ENCODE measurements at regions not wholly inside any gene's neighbourhood (a gene's known extent, or its start where the extent isn't known, plus 50 kb on each side); places are given as distances from the start of the nearest gene placed in this dataset.

DNA sequence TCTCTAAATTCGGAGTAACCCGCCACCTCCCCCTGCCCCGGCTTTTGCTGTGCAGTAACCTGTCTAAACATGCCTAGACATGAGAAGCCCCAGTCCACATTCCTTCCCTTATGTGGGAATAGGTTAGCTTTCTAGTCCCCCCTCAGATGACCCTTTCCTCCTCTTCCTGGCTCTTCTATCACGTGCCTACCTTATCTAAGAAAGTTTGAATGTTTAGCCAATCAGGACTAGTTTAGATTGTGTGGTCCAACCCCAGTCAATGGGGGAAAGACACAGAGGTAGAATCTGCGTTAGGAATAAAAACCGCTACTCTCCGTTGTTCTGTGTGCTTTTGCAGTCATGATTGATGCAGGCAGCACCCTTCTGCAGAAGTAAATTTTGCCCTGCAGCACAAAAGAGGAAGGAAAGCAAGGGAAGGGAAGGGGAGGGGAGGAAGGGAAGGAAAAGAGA lies 69.0 kb upstream of the CD93 start:
- no peak for DNase-seq (ENCODE audit: low read depth in 2 of 3, low spot score in 1 of 3)

DNA sequence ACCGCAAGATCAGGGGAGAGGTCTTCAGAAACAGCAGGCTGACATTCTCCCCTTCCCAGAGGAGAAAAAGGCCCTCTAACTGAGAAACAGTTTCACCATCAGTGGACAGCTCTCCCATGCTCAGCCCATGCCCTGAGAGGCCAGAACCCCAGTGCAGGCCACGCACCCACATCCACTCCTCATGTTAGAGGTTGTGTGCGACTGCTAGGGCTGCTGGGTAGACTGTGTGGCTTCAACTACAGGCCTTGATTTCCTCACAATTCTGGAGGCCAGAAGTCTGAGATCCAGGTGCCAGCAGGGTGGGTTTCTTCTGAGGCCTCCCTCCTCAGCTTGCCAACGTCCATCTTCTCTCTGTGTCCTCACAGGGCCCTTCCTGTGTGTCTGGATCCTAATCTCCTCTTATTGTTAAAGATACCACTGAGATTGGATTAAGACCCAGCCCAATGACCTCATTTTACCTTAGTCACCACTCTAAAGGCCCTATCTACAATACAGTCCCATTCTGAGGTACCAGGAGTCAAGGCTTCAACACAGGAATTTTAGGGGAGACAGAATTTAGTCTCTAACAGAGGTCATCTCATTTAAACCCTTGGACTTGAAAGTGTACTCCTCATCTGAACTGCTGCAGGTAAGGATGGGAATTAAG lies 67.7 kb upstream of the CD93 start:
- no peak for DNase-seq (ENCODE audit: low read depth in 2 of 3, low spot score in 1 of 3)

DNA sequence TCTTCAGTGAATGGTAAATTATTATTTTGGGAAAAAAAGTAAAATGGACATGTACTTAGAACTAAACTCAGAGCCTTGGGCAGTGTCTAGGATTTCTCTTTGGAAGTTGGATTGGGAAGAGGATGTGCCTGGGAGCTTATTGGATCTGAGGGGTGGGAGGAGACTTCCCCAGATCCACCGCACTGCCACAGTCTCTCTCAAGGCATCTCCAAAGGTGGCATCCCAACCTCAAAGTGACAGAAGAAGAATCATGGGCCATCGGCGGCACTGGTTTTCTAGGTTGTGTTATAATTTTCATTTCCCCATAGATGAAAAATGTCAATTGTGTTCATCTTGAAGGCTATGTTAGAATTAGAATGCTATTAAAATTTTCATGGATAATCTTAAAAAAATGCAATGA lies 66.8 kb upstream of the CD93 start:
- DNase-seq (ENCODE audit: low read depth in 2 of 3, low spot score in 1 of 3): no peak

DNA sequence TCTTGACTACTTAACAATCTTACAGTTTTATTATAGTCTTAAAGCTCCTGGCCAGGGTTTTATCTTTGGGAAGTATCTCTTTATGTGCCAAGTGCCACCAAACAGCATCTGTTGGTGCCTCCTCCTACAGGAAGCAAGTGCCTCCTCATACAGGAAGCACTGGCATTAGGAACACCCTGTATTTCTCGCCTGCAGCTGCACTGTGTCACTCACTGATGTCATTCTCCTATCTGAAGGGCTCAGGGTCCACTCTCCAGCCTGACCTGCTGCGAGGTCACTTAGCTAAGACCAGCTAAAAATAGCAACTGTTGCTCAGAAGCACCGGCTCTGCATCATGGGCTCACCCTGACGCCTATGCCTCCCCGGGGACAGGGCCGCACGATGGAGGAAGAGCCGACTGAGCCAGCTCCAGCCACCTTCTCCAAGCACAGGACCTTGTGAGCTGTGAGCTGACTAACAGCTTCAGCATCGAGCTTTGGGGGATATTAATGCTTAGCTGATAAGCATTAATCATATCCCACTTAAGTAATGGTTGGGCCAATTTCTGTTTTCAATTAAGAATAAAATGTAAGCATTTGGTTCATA lies 66.3 kb upstream of the CD93 start:
- DNase-seq (ENCODE audit: low read depth in 2 of 3, low spot score in 1 of 3): no peak

DNA sequence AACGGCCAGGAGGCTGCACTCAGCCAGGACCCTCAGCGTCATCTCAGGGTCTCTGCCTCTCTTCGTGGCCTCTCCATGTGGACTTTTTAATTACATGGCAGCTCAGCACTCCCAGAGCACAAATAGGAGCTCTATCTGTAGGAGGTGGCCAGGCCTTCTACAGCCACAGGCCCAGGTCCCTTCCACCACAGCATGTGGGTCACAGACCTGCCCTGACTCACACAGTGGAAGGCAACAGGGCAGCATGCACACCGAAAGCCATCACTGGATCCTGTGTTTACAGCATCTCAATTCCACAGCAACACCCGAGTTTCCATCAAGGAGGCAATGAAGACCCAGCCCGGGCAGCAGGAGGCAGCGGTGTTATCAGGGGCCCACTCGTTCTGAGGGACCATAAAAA lies 65.8 kb upstream of the CD93 start:
- no peak for DNase-seq (ENCODE audit: low read depth in 2 of 3, low spot score in 1 of 3)

DNA sequence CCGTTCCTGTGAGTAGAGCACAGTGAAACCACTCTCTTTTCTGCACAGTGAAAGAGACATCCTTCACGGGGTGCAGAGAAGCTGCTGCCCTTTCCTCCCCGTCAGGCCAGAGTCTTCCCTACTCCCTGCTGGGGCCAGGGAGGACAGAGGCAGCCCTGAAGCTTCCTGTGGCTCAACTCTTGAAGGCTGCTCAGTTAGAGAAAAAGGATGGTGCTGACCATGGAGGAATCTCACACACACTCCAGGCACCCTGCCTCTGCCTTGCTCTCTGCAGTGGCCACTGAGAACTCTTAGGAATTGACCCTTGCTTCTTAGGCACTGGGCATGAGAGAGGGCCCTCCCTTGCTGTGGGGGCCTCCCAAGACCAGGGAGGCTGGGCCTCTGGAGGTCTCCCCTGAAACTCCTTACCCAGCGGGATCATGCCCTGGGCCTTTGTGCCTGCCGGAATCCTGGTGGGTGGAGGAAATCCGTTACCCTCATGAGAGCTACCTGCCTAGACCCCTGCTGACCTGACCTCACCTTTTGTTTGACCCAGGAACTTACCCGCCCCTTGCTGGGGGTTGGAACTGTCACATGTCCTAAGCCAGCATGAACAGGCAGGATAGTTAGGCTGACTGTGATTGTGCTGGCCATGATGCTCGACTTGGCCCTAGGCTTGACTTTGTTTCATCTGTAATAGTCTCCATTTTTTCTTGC lies 65.0 kb upstream of the CD93 start:
- no peak for DNase-seq (ENCODE audit: low read depth in 2 of 3, low spot score in 1 of 3)

DNA sequence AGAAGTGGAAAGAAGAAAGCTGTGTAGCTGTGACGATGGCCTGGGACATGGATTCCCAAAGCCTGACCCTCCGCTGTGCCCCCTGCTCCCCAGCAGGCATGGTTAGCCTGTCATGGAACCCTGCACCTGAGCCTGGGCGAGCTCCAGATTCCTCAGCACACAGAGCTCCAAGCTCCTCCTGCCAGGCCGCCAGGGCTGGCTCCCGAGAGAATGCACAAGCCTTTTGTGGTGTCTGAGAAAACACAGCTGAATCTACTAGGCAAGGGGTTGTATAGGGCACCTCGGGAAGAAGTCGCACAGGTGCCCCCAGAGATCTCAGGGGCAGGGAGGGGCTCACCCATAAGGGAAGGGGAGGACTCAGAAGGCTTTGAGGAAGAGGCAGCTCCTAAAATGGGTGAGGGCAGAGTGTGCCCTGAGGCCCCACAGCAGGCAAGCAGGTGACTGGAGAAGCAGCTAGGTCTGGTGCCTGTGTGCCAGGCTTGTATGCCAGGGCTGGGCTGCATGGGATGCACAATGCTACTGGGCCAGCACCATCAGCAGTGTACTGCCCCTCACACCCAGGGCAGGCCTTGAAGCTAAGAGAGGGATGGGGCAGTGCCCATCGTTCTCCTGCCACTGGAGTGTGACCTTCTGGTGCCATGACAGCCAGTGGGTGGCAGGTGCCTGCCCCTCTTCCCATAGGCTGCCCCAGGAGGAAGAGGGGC lies 64.3 kb upstream of the CD93 start:
- no peak for DNase-seq (ENCODE audit: low read depth in 2 of 3, low spot score in 1 of 3)

DNA sequence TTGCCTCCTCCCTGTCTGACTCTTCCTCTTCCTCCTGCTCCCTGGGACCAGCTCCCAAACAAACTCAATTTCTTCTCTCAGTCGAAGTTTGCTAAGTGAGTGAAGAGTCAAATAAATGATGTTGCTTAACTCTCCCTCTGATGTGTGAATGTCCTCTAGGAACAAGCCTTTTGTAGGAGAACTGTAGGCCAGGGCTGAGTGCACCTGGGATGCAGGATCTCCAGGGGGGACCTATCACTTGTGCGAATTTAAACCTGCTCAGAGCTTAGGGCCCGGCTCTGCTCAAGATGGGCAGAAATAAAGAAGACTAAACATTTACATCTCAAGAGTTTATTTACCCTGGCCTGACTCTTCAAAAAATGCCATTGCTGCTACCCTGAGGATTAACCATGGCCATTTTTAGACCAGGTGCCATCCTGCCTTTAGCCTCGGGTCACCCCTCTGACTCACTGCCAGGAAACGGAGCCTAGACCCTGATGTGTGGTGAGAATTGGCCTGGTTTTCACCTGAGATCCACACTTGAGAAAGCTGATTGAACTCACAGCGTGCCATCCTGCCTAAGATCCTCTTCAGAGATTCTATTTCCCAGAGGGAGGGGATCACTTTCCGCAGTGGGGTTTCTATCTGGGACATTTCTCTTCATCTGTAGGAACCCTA lies 63.6 kb upstream of the CD93 start:
- DNase-seq (ENCODE audit: low read depth in 2 of 3, low spot score in 1 of 3): no peak

DNA sequence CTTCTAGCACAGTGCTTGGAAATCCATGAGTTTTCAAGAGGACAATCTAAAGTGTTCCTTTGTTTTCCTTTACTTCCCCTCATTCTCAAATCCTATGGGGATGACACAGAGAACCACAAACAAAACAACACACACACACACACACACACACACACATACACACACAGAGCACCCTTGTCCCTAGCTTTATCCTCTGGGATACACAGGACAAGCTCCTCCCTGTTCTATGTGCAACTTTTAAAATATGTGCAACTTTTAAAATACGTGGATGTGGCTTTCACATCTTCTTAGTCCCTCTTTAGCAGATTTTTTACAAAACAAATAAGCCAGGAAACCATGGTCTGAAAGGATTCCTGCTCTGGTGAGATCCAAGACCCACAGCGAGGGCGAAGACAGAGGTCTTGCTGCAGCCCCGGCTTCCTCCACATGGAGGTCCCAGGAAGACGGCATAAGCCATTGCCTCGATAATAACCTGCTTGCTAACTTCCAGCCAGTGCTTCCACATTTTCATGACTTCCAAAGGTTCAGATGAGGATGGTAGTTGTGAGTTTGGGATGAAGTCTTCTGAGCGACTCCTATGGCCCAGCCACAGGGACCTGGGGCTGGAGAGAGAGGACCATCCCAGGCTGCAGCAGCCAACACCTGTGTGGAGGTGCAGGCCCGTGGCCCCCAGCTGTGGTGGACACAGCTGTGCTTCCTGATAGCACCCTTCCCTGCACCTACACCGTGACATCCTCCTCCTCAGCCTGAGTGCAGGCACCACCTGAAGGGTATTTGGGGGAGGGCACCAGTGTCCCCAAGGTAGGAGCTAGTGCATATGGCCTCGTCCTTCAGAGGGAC lies 62.8 kb upstream of the CD93 start:
- DNase-seq (ENCODE audit: low read depth in 2 of 3, low spot score in 1 of 3): no peak

DNA sequence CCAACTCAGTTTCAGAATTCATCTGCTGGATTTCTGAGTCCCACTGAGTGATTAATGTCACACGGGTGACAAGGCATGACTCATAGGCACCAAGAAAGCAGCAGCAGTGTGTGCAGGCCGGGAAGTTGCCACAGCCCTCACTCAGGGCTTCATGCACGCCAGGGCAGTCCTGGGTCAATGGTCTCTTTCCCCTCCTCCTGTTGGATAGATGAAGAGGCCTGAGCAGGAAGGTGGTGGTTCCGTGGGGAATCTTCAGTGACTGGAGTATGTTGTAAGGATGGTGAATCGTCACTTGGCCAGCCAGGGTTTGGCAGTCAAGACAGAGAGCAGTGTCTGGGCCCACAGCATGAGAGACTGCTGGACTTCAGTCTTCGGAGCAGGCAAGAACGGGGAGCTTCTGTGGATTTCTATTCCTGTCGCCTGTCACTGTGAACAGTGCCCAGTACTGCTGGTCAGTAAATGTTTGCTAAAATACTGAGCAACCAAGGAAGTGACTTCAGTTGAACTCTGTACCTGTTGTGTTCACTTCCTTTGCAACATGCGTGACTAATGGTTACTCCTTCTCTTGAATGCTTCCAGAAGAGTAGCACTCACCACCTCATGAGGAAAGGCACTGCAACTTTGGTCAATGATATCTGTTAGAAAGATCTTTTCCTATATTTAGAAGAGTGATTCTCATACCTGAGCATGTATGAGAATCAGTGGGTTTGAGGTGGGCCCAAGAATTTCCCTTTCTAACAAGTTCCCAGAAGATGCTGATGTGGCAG lies 62.0 kb upstream of the CD93 start:
- DNase-seq (ENCODE audit: low read depth in 2 of 3, low spot score in 1 of 3): peak; percentile 5 to 26 (median 21)

DNA sequence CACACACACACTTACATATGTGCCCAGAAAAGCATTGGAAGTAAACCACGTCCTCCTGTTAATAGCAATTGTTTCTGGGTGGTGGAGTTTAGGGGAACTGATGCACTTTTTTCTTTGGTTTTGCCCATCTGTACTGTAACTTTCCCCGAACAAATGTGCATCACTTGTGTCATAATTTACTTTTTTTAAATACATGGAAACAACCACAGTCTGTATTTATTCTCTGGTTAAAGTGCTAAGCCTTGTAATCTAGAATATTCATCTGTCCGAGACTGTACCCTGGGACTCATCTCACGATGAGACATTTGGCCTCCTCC lies 61.5 kb upstream of the CD93 start:
- no peak for DNase-seq (ENCODE audit: low read depth in 2 of 3, low spot score in 1 of 3)

DNA sequence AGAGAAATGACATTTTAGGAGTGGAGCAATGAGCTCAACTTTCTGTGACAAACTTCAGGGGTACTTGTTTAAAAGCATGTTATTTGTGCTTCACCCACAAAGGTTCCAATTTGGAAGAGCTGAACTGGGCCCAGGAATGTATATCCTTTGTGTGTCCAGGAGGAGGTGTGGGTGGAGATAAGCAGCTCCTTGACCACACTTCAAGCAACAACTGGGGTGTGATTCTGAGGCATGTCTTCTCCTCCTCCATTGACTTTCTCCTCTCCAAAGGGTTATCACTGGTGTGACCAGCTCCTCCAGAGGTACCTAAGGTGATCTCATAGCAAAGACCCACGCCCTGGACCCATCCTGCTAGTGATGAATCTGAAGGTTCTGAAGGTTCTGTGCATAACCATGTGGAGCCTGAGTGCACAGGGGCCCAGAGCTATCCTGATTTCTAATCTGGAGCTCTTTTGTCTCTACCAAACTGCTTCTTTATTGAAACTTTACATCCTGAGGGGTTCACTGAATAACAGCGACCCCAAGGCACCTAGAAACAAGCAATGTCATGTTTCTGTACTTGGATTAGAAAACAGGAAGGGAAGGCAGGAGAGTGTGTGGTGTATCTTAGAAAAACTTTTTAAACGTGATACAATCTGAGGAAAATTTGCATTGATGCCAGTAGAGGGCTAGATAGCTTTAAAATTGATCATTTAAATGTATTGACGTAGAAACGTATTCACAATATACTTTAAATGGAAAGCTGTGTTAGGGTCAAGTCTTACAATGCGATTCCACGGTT lies 60.9 kb upstream of the CD93 start:
- DNase-seq (ENCODE audit: low read depth in 2 of 3, low spot score in 1 of 3): no peak

DNA sequence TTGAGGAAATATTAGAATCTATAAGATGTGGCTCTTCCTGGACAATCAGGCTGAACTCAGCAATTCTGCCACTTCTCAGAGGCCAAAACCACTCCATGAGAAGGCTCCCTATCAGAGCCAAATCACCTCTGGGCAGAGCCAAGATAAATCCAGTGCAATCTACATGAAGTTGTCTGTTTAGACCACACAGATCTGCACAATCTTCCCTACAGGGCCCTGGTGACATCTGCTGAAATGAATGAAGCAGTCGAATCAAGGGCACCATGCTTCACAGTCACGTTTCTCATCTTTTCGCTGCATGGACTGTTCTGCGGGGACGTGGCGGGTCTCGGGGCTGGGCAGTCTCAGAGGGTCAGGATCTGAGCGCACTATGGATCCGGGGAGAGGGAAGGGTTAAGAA lies 60.1 kb upstream of the CD93 start:
- DNase-seq (ENCODE audit: low read depth in 2 of 3, low spot score in 1 of 3): no peak

DNA sequence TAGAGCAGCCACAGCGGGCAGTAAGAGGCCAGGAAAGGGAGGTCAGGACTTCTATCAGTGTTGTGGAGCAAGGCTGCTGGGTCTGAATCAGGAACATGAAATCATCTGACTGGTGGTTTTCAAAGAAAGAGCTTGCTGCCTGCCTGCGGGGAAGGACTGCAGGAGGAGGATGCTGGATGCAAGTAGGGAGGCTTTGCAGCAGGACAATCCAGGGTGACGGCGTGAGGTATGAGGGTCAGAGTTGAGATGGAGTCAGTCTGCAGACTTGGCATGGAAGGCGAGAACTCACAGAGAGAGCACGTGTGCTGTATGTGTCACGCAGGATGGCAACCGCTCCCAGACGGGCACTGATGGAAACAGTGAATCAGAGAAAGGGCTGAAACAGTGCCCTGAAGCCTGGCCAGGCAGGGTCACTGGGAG lies 59.2 kb upstream of the CD93 start:
- no peak for DNase-seq (ENCODE audit: low read depth in 2 of 3, low spot score in 1 of 3)

DNA sequence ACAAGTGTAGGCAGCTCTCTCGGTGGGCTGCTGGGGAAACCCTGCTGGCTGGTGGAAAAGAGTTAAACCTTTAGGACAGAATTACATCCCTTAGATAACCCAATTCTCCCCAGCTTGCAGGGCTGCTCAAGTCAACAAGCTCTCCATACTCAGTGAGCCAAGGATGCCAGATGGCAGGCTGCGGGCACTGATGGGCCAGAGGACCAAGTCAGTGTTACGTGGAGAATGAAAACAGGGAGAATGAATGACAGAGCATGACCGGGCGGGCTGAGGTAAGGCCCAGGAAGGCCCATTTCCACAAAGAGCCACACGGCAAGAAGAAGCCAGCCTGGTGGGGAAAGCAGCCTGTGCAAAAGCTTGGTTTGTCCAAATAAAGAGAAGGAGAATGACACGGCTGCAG lies 58.7 kb upstream of the CD93 start:
- no peak for DNase-seq (ENCODE audit: low read depth in 2 of 3, low spot score in 1 of 3)

DNA sequence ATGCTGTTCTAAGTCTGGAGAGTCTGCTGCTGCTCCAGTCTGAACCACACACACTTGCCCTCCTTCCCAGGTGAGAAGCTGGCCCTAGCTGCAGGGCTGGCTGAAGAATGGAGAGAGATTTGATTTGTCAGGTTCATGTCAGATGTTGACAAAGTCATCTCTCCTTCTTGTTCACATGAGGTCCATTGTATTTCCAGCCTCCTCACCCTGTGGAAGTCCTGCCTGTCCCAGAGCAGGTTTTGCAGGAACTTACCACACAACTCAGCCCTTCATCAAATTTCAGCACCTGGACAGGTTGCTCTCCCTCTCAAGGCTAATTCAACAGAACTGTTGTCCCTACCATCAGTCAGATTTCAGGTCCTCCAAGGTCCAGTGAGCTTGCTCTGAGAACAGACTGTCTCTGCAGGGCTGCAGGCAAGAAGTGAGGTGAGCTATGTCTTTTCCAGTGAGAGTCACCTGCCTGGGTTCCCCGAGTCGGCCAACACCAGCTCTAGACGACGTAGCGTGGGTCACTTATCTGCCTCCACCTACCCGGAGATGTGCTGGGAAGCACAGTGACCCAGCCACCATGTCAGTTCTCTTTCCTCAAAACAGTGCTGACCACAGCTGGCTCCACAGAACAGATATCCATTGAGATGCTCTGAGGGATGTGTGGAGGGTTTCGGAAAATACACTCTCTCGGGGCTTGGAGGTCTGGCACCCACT lies 58.0 kb upstream of the CD93 start:
- no peak for DNase-seq (ENCODE audit: low read depth in 2 of 3, low spot score in 1 of 3)

DNA sequence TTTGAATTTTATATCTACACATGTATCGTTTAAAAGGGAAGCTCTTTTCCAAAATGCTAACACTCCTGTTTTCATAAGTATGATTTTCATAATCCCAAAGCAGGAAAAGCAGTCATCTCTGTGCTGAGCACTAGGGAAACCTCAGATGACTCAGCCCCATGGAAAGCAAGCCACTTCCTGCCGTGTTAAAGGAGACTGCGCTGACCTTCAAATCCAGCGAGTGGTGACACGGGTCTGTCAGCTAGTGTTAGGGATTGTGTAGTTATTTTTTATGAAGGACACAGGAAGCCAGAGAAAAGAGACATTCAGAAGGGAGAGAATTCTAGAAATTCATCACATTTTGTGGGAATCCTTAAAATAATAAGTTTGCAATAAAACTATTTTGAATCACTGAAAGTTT lies 57.0 kb upstream of the CD93 start:
- no peak for DNase-seq (ENCODE audit: low read depth in 2 of 3, low spot score in 1 of 3)

DNA sequence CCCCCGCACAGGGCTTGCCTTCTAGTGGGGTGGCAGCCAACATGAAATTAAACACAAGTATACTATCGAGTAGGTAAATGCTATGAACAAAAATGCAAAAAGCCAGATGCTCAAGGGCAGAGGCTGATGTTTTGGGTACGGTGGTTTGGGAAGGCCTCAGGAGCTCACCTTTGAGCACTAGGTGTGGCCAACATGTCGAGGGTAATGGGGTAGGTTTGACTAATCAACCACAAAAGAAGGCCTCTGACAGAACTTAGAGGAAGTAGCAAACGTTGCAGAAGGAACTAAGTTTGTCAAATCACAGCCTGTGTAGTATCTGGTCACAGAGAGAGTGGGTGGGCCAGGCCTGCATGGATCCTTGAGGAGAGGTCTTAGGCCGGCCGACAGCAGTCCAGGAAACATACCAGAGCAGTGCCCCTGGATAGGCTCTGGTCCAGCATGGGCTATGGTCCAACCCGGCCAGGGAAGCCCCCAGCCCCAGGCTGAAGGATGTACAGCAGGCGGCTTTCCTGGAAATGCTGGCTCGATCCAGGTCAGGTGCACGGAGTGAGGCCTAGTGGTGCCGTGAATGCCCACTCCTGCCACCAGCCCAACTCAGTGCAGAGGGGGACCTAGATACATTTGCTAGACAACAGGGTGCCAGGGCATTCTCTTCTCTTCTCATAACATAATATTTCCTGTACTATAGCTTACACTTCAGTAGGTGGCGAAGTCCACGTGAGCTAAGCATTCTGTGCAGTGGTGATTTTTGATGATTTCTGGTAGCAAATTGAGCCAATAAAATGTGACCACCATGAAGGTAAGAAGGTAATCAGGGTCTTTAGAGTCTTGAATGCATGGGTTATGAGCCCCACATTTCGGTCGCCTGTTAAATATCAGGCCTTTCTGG lies 56.3 kb upstream of the CD93 start:
- DNase-seq (ENCODE audit: low read depth in 2 of 3, low spot score in 1 of 3): no peak

Data from stimulated activated CD4-positive, alpha-beta T cell treated with anti-CD3 and anti-CD28 coated beads, Interleukin-12 subunit alpha, Interleukin-12 subunit beta, amount 100 ng/mL, for 48 hours (primary cell).